ENCODE measurements at regions not wholly inside any gene's neighbourhood (a gene's known extent, or its start where the extent isn't known, plus 50 kb on each side); places are given as distances from the start of the nearest gene placed in this dataset.

DNA sequence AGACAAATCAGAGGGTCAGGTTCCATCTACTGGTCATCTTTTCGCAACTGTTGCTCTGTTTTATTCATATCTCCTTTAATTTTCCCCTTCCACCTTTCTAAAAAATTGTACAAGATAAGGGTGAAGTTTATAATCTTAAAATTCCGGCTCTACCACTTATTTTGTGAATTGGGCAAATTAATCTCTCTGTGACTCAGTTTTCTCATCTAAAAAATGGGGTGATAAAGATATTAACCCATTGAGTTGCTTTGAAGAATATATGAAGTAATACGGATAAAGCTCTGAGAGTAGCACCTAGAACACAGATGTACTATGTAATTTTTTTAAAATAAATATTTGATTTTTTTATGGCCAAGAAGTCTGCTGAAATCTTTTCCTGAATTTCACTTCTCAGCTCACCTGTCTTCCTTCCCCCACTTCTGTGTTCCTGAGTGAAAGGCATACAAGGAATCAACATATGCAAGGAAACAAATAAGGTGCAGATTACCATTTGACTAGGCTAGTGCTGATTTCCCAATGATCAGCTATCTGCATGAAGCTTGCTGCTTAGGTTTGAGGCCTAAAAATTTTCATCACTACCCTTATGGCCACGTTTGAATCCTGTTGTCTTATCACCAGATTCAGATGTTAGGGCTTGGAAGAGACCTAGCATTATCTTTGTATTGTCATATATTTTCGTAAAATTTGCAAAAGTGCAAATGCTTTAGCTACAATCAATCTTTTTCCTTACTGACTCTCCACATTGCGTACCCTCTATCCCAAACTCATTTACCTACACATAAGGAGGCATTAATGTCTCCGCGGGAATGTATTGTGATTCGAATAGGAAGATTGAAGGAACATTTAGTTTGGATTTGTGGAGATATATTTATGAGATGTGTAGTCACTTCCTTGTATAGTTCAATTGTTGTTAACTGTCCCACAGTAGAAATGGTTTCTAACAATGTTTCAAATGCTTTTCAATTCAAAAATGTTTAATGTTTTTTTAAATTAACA, 718.3 kb upstream of the PTBP2 start:
- H3K27me3 Mint-ChIP-seq (ENCODE audit: unreplicated experiment): no peaks in the 10 kb centered on the region
- TF ChIP-seq, protein P1, sequence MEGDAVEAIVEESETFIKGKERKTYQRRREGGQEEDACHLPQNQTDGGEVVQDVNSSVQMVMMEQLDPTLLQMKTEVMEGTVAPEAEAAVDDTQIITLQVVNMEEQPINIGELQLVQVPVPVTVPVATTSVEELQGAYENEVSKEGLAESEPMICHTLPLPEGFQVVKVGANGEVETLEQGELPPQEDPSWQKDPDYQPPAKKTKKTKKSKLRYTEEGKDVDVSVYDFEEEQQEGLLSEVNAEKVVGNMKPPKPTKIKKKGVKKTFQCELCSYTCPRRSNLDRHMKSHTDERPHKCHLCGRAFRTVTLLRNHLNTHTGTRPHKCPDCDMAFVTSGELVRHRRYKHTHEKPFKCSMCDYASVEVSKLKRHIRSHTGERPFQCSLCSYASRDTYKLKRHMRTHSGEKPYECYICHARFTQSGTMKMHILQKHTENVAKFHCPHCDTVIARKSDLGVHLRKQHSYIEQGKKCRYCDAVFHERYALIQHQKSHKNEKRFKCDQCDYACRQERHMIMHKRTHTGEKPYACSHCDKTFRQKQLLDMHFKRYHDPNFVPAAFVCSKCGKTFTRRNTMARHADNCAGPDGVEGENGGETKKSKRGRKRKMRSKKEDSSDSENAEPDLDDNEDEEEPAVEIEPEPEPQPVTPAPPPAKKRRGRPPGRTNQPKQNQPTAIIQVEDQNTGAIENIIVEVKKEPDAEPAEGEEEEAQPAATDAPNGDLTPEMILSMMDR (IDR thresholded peaks at IDR 0.05; ENCODE audit: partially characterized antibody, unreplicated experiment): no peak
- no peaks in the 10 kb centered on the region for H3K9me3 Mint-ChIP-seq (ENCODE audit: unreplicated experiment)
- H3K36me3 Mint-ChIP-seq (ENCODE audit: unreplicated experiment): no peaks in the 10 kb centered on the region
- H3K4me1 Mint-ChIP-seq (ENCODE audit: low read depth, unreplicated experiment): no peaks in the 10 kb centered on the region
- no peak overlapping the region for H3K4me3 Mint-ChIP-seq (ENCODE audit: unreplicated experiment)
- no peak for DNase-seq
- no peak overlapping the region for H3K27ac Mint-ChIP-seq (ENCODE audit: unreplicated experiment)

DNA sequence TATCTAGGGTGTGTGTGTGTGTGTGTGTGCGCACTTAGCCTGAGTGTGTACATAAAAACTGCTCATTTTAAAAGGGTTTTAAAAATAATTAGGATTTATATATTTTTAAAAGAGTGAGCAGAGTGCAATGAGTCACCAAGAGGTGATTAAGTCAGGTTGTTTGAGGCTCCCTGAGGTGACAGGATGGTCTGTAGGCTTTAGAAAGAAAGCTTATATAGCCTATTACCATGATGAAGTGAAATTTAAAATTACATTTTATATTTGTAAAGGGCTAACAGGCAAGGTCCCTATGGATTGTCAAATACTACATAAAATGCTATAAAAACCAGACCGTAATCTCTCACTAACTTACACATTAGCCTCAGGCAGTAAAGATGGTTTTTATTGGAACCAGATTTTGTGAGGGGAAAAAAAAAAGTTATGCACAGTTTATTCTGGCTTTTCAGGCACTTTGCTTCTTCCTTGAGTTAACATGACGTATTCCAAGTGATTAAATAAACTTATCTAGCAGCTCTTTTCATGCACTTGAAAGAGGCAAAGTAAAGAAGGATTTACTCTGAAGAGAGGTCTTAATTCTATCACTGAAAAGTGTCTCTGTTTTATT, 711.7 kb upstream of the PTBP2 start:
- H3K4me3 Mint-ChIP-seq (ENCODE audit: unreplicated experiment): no peak overlapping the region
- H3K27me3 Mint-ChIP-seq (ENCODE audit: unreplicated experiment): no peaks in the 10 kb centered on the region
- no peak overlapping the region for H3K27ac Mint-ChIP-seq (ENCODE audit: unreplicated experiment)
- DNase-seq: no peak
- no peaks in the 10 kb centered on the region for H3K4me1 Mint-ChIP-seq (ENCODE audit: low read depth, unreplicated experiment)
- TF ChIP-seq, protein P1 (IDR thresholded peaks at IDR 0.05; ENCODE audit: partially characterized antibody, unreplicated experiment): no peak
- no peaks in the 10 kb centered on the region for H3K36me3 Mint-ChIP-seq (ENCODE audit: unreplicated experiment)
- no peaks in the 10 kb centered on the region for H3K9me3 Mint-ChIP-seq (ENCODE audit: unreplicated experiment)

DNA sequence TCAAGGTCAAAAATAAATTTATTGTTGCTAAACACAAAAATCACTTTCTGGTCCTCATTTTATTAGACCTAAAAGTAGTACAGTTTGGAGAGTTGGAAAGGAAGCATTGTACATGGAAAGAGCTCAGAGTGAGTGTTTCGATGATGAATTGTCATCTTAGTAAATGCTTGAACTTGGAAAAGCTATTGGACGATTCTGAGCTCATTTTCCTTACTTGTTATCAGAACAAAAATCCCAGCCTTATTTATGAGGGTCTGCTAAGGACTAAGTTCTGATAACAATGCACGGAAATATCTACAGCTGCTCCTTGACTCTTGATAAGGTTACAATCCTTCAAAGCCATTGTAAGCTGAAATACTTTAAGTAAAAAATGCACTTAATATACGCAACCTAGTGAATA, 710.0 kb upstream of the PTBP2 start:
- no peak overlapping the region for H3K4me3 Mint-ChIP-seq (ENCODE audit: unreplicated experiment)
- H3K36me3 Mint-ChIP-seq (ENCODE audit: unreplicated experiment): no peaks in the 10 kb centered on the region
- H3K27ac Mint-ChIP-seq (ENCODE audit: unreplicated experiment): no peak overlapping the region
- H3K27me3 Mint-ChIP-seq (ENCODE audit: unreplicated experiment): no peaks in the 10 kb centered on the region
- TF ChIP-seq, protein P1 (IDR thresholded peaks at IDR 0.05; ENCODE audit: partially characterized antibody, unreplicated experiment): no peak
- DNase-seq: no peak
- H3K4me1 Mint-ChIP-seq (ENCODE audit: low read depth, unreplicated experiment): no peaks in the 10 kb centered on the region
- H3K9me3 Mint-ChIP-seq (ENCODE audit: unreplicated experiment): no peaks in the 10 kb centered on the region

DNA sequence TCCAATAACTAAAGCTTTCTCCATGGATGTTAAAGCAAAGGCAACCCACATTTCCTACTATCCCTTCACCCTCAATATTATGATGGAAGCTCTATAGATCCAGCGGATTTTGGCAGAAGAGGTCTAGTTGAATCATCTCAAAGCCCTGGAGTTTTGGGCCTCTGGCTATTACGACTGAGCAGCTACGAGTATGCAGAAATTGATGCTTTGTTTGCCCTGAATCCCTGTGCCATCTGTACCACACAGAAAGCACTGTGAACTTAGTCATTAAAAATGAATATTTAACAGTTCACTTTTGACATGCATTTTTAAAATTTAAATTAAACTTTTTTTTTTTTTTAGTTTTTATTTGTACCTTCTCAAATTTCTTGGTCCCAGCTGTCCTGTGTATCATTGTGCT, 705.4 kb upstream of the PTBP2 start:
- Mint-ChIP-seq H3K36me3 (ENCODE audit: unreplicated experiment) (no peaks in the 10 kb centered on the region), H3K27ac (ENCODE audit: unreplicated experiment) (no peak overlapping the region), H3K27me3 (ENCODE audit: unreplicated experiment) (no peaks in the 10 kb centered on the region), H3K4me1 (ENCODE audit: low read depth, unreplicated experiment) (no peaks in the 10 kb centered on the region), H3K9me3 (ENCODE audit: unreplicated experiment) (no peaks in the 10 kb centered on the region), H3K4me3 (ENCODE audit: unreplicated experiment) (no peak overlapping the region)
- TF ChIP-seq, protein P1 (IDR thresholded peaks at IDR 0.05; ENCODE audit: partially characterized antibody, unreplicated experiment): no peak
- DNase-seq: no peak

DNA sequence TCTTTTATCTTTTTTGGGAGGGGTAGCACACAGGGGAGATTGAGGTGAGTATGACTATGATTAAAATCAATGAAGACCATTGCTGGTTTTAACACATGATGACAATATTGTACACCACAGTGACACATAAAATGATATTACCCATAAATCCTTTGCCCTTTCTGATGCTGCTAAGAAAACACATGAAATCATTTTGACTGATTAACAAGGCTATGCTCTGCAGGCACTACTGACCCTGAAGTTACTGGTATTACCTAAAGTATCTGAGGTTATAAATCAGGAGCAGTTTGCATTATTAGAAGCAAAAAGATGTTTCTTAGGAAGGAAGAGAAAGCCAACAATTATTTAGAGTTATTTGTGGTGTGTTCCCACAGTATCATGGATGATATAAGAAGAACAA, 701.2 kb upstream of the PTBP2 start:
- TF ChIP-seq, protein P1 (IDR thresholded peaks at IDR 0.05; ENCODE audit: partially characterized antibody, unreplicated experiment): no peak
- Mint-ChIP-seq H3K27ac (ENCODE audit: unreplicated experiment) (no peak overlapping the region), H3K4me1 (ENCODE audit: low read depth, unreplicated experiment) (peaks cover 4% of the 10 kb centered on the region), H3K36me3 (ENCODE audit: unreplicated experiment) (no peaks in the 10 kb centered on the region), H3K9me3 (ENCODE audit: unreplicated experiment) (no peaks in the 10 kb centered on the region), H3K4me3 (ENCODE audit: unreplicated experiment) (no peak overlapping the region), H3K27me3 (ENCODE audit: unreplicated experiment) (no peaks in the 10 kb centered on the region)
- no peak for DNase-seq
